ENCODE measurements at regions not wholly inside any gene's neighbourhood (a gene's known extent, or its start where the extent isn't known, plus 50 kb on each side); places are given as distances from the start of the nearest gene placed in this dataset.

DNA sequence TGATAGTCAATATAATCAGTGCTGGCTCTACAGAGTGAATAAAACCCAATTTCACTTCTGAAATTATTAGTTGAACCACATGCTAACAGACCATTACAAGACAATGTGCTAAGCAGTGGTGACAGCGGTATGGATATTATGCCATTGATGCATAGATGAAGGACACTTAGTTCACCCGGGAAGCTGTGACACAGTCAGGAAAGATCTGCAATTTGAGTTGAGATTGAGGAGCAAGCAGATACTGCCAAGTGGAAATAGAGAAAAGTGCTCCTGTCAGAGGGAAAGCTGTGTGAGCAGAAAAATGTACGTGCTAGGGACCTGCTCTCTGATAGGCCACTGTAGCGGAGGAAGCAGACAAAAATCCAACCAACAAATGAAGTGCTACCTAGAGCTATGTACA, 529.5 kb upstream of the CDH2 start:
- H2BK5ac ChIP-seq (ENCODE audit: low read depth, low read length), result no peak overlapping the region
- no peak overlapping the region for H2AK5ac ChIP-seq (ENCODE audit: low read depth, low read length)
- no peak overlapping the region for H2BK20ac ChIP-seq (ENCODE audit: low read length)
- no peak overlapping the region for H3K23ac ChIP-seq (ENCODE audit: insufficient read length)
- no peak overlapping the region for H3K18ac ChIP-seq (ENCODE audit: extremely low read depth, low read length)
- H4K91ac ChIP-seq (replicated peaks; ENCODE audit: insufficient read length, low read length), result no peak overlapping the region
- H3K27me3 ChIP-seq (replicated peaks in 1 of 4; ENCODE audit: control insufficient read depth in 3 of 4, extremely low read depth in 1 of 4, insufficient read depth in 3 of 4, low read length in 3 of 4), result no peaks in the 10 kb centered on the region
- no peak overlapping the region for H2AFZ ChIP-seq (ENCODE audit: low read length)
- H4K8ac ChIP-seq (ENCODE audit: extremely low read depth, insufficient read depth, low read length), result no peak overlapping the region
- no peak overlapping the region for H3K4me2 ChIP-seq (ENCODE audit: insufficient read depth in 1 of 2, low read depth in 2 of 2, low read length in 2 of 2)
- no peak overlapping the region for H2BK12ac ChIP-seq (ENCODE audit: low read depth, low read length)
- 66% methylated on average over 4 of the region's 4 CpGs; no CpG with 5 or more reads in 1 of the 2 experiments for WGBS, 2 experiments (ENCODE audit: extremely low coverage in 1 of 2, insufficient coverage in 1 of 2, insufficient read length in 1 of 2, insufficient replicate concordance in 2 of 2, low coverage in 1 of 2, low lambda C conversion rate in 2 of 2, missing lambda C conversion rate in 1 of 2)
- peaks cover 0 to 6% (median 3%) of the 10 kb centered on the region in 4 experiments; a peak in 3 of 7 replicates for H3K4me1 ChIP-seq (replicated peaks in 1 of 4; ENCODE audit: control insufficient read depth in 3 of 4, insufficient read depth in 4 of 4, low read length in 3 of 4)
- POLR2A ChIA-PET (ENCODE audit: partially characterized antibody), result no interaction called here
- H4K5ac ChIP-seq (ENCODE audit: insufficient read length, low read depth, low read length), result no peak overlapping the region
- no peaks in the 10 kb centered on the region for H3K79me2 ChIP-seq (ENCODE audit: control insufficient read depth in 1 of 2, insufficient read depth in 2 of 2, low read length in 2 of 2)
- no peaks in the 10 kb centered on the region for H3K9me3 ChIP-seq (ENCODE audit: insufficient read depth in 2 of 2, low read depth in 1 of 2, low read length in 1 of 2)
- no peak overlapping the region for H3K4me3 ChIP-seq (ENCODE audit: extremely low read depth in 1 of 4, insufficient read depth in 2 of 4, low read depth in 3 of 4, low read length in 4 of 4)
- H3K36me3 ChIP-seq (ENCODE audit: control insufficient read depth in 2 of 4, insufficient read depth in 4 of 4, low read length in 3 of 4), result no peaks in the 10 kb centered on the region
- H2BK15ac ChIP-seq (ENCODE audit: low read length), result no peak overlapping the region
- H3K4ac ChIP-seq (replicated peaks; ENCODE audit: insufficient read length, low read depth, low read length), result no peak overlapping the region
- no peaks in the 10 kb centered on the region; the same call in 1 of the 2 replicates for H3K23me2 ChIP-seq (ENCODE audit: low read depth, low read length)
- no peak overlapping the region for H3K27ac ChIP-seq (ENCODE audit: low read depth, low read length)
- H3K14ac ChIP-seq (ENCODE audit: insufficient read length), result no peak overlapping the region
- FAIRE-seq (no peak), DNase-seq (ENCODE audit: low read depth in 1 of 2, low spot score in 2 of 2) (no peak)
- CTCF ChIA-PET (ENCODE audit: partially characterized antibody), result interaction anchor here (0.9 kb wide), 1 partner anchor 121 kb away, joined by 3 read pairs; no protein-coding TSS in a partner anchor
- H3K9ac ChIP-seq (replicated peaks in 1 of 4; ENCODE audit: extremely low read depth in 1 of 4, low read depth in 3 of 4, low read length in 3 of 4), result no peak overlapping the region
- no peak overlapping the region for H2BK120ac ChIP-seq (replicated peaks; ENCODE audit: low read depth, low read length)
- H3K56ac ChIP-seq (replicated peaks; ENCODE audit: insufficient read length, low read depth, low read length), result no peak overlapping the region
- H3K79me1 ChIP-seq (ENCODE audit: low read depth, low read length), result no peaks in the 10 kb centered on the region
- no peaks in the 10 kb centered on the region for H4K20me1 ChIP-seq (replicated peaks in 1 of 2; ENCODE audit: control insufficient read depth in 1 of 2, insufficient read depth in 2 of 2, low read length in 2 of 2)
- TF ChIP-seq EZH2 (IDR thresholded peaks at IDR 0.05; ENCODE audit: low read depth, low read length, severe bottlenecking) (no peak), EP300 (IDR thresholded peaks at IDR 0.05; ENCODE audit: borderline replicate concordance in 1 of 2, low read depth in 2 of 2, low read length in 2 of 2) (no peak), MAFK (IDR thresholded peaks at IDR 0.05; ENCODE audit: low read depth, low read length) (no peak), RXRA (IDR thresholded peaks at IDR 0.05; ENCODE audit: insufficient read depth, low read depth, low read length) (no peak), RAD21 (IDR thresholded peaks at IDR 0.05 in 1 of 2, conservative IDR thresholded peaks at IDR 0.05 in 1 of 2; ENCODE audit: low read depth in 2 of 2, low read length in 2 of 2) (no peak), KDM4A (IDR thresholded peaks at IDR 0.05; ENCODE audit: low read depth, low read length, severe bottlenecking) (no peak), HDAC2 (IDR thresholded peaks at IDR 0.05; ENCODE audit: borderline replicate concordance in 1 of 2, low read depth in 2 of 2, low read length in 2 of 2) (no peak), YY1 (IDR thresholded peaks at IDR 0.05; ENCODE audit: low read depth, low read length) (no peak), RFX5 (IDR thresholded peaks at IDR 0.05; ENCODE audit: borderline replicate concordance, low read depth, low read length) (no peak), CHD2 (IDR thresholded peaks at IDR 0.05; ENCODE audit: low read length) (no peak)
